Breast epithelium (tissue), 3 donors: ENCODE measurements at regions not wholly inside any gene's neighbourhood (a gene's known extent, or its start where the extent isn't known, plus 50 kb on each side); places are given as distances from the start of the nearest gene placed in this dataset.

Source experiments
- CTCF ChIP-seq, 3 donors: fragments of 450-650 bp; IDR thresholded peaks; one replicate each; pipeline ENCODE4 v1.5.1; 2016 to 2017; ENCODE audit warnings: antibody characterized with exemption in 3 of 3, mild to moderate bottlenecking in 3 of 3, moderate library complexity in 3 of 3
- POLR2A ChIP-seq: fragments of 450-650 bp; IDR thresholded peaks from one replicate; pipeline ENCODE4 v1.6.1; 2016; ENCODE audit warnings: antibody characterized with exemption, mild to moderate bottlenecking, moderate library complexity
- POLR2AphosphoS5 ChIP-seq, 3 donors: sonication (generic); formaldehyde crosslinking; IDR thresholded peaks; one replicate each; pipeline ENCODE4 v1.6.1; 2017; ENCODE audit warnings: antibody characterized with exemption in 3 of 3

DNA sequence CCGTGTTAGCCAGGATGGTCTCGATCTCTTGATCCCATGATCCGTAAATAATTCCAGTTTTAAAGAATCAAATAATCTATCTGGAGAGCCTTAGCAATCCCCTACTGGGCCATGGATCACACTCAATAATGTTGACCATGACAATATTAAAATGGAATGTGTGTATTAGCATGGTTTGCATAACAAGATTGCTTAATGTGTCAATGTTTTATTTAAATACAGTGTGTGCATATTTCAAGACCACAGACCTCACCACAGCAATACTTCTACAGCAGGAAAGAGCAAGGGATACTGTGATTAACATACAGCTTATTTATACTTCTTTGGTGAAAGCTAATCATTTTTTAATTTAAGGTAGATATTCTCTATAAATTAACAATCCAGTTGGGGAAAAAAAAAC is 470.4 kb downstream of the TFAP2B start:
- TF ChIP-seq POLR2A (no peak), POLR2AphosphoS5 (IDR thresholded peaks at IDR 0.05) (no peak), CTCF (IDR thresholded peaks at IDR 0.05) (no peak)
